ENCODE measurements at regions not wholly inside any gene's neighbourhood (a gene's known extent, or its start where the extent isn't known, plus 50 kb on each side); places are given as distances from the start of the nearest gene placed in this dataset.

DNA sequence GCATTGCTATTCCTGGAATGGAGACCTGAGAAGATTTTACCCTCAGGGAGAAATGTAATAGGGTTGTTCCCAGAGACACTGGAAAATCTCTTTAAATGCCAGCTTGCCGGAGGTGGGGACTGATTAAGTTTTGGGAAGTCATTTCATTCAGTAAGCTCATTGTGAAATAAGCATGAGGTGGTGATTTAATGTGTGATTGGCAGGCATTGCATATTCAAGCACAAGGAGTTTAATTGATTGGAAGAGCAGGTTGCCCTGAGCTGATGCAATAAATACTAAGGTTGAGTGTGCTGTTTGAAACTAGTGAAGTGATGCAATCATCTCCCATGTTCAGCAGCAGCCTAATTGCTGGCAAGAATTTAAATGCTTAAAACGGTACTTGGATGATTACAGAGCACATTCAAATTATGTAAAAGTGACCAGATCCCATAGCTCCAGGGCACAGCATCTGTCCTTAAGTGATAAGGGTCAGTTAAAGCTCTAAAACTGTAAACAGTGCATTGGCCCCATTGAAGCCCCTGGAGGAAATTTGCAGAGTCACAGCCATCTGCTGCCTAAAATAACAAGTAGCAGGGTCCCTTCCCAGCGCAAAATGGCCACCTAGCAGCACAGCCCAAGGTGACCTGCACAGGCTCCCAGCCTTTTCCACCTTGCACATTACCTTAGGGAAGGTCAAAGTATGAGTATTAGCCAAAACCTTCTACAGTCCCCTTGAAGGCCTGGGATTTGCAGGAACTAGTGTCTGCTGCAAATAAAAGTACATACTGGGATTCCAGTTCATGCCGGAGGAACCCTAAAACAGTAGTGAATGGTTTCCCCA lies 92.1 kb downstream of the CCDC71L start (continued):
- no peak for TF ChIP-seq SCRT1 (tag by site-specific recombination; IDR thresholded peaks at IDR 0.05; ENCODE audit: borderline replicate concordance)
- TF ChIP-seq, protein P1, sequence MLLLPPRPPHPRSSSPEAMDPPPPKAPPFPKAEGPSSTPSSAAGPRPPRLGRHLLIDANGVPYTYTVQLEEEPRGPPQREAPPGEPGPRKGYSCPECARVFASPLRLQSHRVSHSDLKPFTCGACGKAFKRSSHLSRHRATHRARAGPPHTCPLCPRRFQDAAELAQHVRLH (tag by site-specific recombination; IDR thresholded peaks at IDR 0.05), result peak; percentile 43; the same call in 1 of the 2 replicates
- no peak for TF ChIP-seq ZNF157 (tag by site-specific recombination; IDR thresholded peaks at IDR 0.05)
- no peak for TF ChIP-seq ZNF473 (tag by site-specific recombination; IDR thresholded peaks at IDR 0.05)
- TF ChIP-seq ZNF311 (tag by site-specific recombination; IDR thresholded peaks at IDR 0.05; ENCODE audit: borderline replicate concordance), result no peak
- TF ChIP-seq ZNF48 (tag by site-specific recombination; IDR thresholded peaks at IDR 0.05), result no peak
- TF ChIP-seq ZNF274 (IDR thresholded peaks at IDR 0.05; ENCODE audit: low read length), result no peak
- no peak for TF ChIP-seq ZNF274 (tag by site-specific recombination; IDR thresholded peaks at IDR 0.05; ENCODE audit: borderline replicate concordance)
- no peak for TF ChIP-seq ZNF354C (tag by site-specific recombination; IDR thresholded peaks at IDR 0.05; ENCODE audit: borderline replicate concordance, low read depth)
- TF ChIP-seq, protein P2, sequence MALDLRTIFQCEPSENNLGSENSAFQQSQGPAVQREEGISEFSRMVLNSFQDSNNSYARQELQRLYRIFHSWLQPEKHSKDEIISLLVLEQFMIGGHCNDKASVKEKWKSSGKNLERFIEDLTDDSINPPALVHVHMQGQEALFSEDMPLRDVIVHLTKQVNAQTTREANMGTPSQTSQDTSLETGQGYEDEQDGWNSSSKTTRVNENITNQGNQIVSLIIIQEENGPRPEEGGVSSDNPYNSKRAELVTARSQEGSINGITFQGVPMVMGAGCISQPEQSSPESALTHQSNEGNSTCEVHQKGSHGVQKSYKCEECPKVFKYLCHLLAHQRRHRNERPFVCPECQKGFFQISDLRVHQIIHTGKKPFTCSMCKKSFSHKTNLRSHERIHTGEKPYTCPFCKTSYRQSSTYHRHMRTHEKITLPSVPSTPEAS (tag by site-specific recombination; IDR thresholded peaks at IDR 0.05), result peak; percentile 50; the same call in 1 of the 2 replicates
- TF ChIP-seq ZNF555 (tag by site-specific recombination; conservative IDR thresholded peaks at IDR 0.05), result no peak
- TF ChIP-seq, protein P3, sequence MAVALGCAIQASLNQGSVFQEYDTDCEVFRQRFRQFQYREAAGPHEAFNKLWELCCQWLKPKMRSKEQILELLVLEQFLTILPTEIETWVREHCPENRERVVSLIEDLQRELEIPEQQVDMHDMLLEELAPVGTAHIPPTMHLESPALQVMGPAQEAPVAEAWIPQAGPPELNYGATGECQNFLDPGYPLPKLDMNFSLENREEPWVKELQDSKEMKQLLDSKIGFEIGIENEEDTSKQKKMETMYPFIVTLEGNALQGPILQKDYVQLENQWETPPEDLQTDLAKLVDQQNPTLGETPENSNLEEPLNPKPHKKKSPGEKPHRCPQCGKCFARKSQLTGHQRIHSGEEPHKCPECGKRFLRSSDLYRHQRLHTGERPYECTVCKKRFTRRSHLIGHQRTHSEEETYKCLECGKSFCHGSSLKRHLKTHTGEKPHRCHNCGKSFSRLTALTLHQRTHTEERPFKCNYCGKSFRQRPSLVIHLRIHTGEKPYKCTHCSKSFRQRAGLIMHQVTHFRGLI (tag by site-specific recombination; IDR thresholded peaks at IDR 0.05), result no peak
- no peak for TF ChIP-seq BCL11B (tag by site-specific recombination; IDR thresholded peaks at IDR 0.05; ENCODE audit: low read depth)
- no peak for TF ChIP-seq ZNF175 (tag by site-specific recombination; IDR thresholded peaks at IDR 0.05)
- TF ChIP-seq ZNF529 (tag by site-specific recombination; IDR thresholded peaks at IDR 0.05; ENCODE audit: insufficient replicate concordance), result peak; percentile 4
- no peak for TF ChIP-seq ZNF19 (tag by site-specific recombination; IDR thresholded peaks at IDR 0.05; ENCODE audit: low read depth)
- TF ChIP-seq, protein P4, sequence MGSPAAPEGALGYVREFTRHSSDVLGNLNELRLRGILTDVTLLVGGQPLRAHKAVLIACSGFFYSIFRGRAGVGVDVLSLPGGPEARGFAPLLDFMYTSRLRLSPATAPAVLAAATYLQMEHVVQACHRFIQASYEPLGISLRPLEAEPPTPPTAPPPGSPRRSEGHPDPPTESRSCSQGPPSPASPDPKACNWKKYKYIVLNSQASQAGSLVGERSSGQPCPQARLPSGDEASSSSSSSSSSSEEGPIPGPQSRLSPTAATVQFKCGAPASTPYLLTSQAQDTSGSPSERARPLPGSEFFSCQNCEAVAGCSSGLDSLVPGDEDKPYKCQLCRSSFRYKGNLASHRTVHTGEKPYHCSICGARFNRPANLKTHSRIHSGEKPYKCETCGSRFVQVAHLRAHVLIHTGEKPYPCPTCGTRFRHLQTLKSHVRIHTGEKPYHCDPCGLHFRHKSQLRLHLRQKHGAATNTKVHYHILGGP (tag by site-specific recombination; IDR thresholded peaks at IDR 0.05), result peak; percentile 54; the same call in 1 of the 2 replicates
- TF ChIP-seq HOXD13 (CRISPR knock-in tag; IDR thresholded peaks at IDR 0.05; ENCODE audit: borderline replicate concordance), result no peak
- peak; percentile 95 for TF ChIP-seq ZEB2 (tag by site-specific recombination; IDR thresholded peaks at IDR 0.05)
- TF ChIP-seq, protein P5, sequence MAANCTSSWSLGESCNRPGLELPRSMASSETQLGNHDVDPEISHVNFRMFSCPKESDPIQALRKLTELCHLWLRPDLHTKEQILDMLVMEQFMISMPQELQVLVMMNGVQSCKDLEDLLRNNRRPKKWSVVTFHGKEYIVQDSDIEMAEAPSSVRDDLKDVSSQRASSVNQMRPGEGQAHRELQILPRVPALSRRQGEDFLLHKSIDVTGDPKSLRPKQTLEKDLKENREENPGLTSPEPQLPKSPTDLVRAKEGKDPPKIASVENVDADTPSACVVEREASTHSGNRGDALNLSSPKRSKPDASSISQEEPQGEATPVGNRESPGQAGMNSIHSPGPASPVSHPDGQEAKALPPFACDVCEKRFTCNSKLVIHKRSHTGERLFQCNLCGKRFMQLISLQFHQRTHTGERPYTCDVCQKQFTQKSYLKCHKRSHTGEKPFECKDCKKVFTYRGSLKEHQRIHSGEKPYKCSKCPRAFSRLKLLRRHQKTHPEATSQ (tag by site-specific recombination; IDR thresholded peaks at IDR 0.05), result no peak
- TF ChIP-seq, protein P6, sequence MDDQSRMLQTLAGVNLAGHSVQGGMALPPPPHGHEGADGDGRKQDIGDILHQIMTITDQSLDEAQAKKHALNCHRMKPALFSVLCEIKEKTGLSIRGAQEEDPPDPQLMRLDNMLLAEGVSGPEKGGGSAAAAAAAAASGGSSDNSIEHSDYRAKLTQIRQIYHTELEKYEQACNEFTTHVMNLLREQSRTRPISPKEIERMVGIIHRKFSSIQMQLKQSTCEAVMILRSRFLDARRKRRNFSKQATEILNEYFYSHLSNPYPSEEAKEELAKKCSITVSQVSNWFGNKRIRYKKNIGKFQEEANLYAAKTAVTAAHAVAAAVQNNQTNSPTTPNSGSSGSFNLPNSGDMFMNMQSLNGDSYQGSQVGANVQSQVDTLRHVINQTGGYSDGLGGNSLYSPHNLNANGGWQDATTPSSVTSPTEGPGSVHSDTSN (CRISPR knock-in tag; IDR thresholded peaks at IDR 0.05), result no peak
- no peak for TF ChIP-seq ZSCAN23 (tag by site-specific recombination; IDR thresholded peaks at IDR 0.05)
- no peak for TF ChIP-seq ZNF677 (tag by site-specific recombination; IDR thresholded peaks at IDR 0.05)
- TF ChIP-seq, protein P7, sequence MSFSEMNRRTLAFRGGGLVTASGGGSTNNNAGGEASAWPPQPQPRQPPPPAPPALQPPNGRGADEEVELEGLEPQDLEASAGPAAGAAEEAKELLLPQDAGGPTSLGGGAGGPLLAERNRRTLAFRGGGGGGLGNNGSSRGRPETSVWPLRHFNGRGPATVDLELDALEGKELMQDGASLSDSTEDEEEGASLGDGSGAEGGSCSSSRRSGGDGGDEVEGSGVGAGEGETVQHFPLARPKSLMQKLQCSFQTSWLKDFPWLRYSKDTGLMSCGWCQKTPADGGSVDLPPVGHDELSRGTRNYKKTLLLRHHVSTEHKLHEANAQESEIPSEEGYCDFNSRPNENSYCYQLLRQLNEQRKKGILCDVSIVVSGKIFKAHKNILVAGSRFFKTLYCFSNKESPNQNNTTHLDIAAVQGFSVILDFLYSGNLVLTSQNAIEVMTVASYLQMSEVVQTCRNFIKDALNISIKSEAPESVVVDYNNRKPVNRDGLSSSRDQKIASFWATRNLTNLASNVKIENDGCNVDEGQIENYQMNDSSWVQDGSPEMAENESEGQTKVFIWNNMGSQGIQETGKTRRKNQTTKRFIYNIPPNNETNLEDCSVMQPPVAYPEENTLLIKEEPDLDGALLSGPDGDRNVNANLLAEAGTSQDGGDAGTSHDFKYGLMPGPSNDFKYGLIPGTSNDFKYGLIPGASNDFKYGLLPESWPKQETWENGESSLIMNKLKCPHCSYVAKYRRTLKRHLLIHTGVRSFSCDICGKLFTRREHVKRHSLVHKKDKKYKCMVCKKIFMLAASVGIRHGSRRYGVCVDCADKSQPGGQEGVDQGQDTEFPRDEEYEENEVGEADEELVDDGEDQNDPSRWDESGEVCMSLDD (tag by site-specific recombination; IDR thresholded peaks at IDR 0.05), result 0 out of 2 replicates have a peak, but pooled peaks have one; percentile 13
- no peak for TF ChIP-seq ZNF530 (tag by site-specific recombination; IDR thresholded peaks at IDR 0.05; ENCODE audit: low read depth)
- no peak for TF ChIP-seq EGR2 (tag by site-specific recombination; IDR thresholded peaks at IDR 0.05; ENCODE audit: low read depth)
- TF ChIP-seq ZNF701 (tag by site-specific recombination; IDR thresholded peaks at IDR 0.05), result no peak
- TF ChIP-seq ZNF391 (tag by site-specific recombination; IDR thresholded peaks at IDR 0.05; ENCODE audit: borderline replicate concordance, low read depth), result no peak
- TF ChIP-seq ZNF174 (tag by site-specific recombination; IDR thresholded peaks at IDR 0.05), result no peak
- TF ChIP-seq ZFP3 (tag by site-specific recombination; IDR thresholded peaks at IDR 0.05; ENCODE audit: low read depth), result no peak
